DMS153 treated with DMSO at 0.1 percent for 48 hours (cell line): ENCODE measurements at regions not wholly inside any gene's neighbourhood (a gene's known extent, or its start where the extent isn't known, plus 50 kb on each side); places are given as distances from the start of the nearest gene placed in this dataset.

Experiments
- DNase-seq: peaks from one replicate; lab custom pipeline; 2025; ENCODE audit not compliant: unreplicated experiment; lab: John Stamatoyannopoulos, UW

DNA sequence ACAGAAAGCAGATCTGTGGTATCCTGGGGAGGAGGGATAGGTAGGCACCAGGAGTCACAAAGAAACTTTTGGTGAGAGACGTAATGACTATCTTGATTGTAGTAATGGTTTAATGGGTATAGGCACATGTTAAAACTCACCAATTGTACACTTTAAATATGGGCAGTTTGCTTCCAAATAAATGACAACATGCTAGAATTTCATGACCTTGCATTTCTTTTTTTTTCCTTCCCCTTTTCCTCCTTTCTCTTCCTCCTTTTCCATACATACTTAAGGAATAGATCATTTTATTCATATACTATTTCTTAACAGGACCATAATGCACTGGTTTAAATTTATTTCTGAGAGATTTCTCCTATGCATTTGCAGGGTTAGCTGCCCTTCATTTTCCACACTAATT, 341.8 kb downstream of the TMEM182 start:
- DNase-seq = no peak

DNA sequence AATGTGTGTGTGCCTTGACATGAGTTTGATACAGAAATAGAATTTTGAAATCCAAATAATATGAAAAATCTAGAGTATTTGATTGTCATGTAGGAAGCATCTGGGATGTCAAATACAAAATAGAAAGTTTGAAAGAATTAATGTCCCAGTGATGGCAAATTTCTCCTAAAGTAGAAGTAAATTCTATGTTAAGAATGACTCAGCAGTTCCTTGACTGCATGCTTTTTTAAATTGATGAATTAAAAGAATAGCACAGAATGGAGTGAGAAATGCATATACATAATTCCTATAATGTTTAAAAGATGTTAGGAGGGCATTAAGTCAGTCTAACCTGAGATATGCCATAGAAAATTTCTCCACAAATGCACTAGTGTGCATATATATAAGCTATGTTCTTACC, 357.5 kb downstream of the TMEM182 start:
- DNase-seq = no peak

DNA sequence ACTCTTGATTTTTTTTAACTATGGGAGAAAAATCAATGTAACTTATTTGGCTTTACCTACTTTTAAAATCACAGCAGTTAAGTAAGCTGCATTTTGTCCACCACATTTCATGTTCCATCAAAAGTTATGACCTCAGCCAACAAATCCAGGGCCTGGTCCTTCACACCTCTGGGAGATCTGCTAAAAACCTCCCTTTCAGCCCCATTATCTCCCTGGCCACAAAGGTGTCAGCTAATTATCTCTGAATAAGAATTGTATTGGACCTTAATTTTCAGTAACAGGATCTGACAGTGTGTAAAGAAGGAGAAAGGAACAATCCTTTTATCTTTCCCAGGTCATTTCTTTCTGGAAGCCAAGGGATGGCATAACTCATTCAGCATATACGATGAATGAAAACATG, 359.3 kb downstream of the TMEM182 start:
- no peak for DNase-seq

DNA sequence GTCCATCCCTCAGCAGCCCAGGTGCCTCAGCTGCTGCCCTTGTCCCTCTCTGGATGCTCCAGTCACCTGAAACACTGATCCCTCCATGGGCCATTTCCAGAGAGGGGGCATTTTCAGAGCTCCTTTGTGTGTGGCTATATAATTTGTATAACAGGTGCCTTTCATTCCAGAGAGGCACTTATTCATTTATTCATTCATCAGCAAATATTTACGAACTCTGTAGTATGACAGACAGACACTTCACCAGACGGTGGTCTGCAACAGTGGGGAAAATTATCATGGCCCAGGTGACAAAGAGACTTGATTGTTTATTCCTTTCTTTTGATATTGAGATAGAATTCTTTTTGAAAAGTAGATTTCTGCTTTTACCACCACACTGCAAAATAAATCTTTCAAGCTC, 361.7 kb downstream of the TMEM182 start:
- no peak for DNase-seq

DNA sequence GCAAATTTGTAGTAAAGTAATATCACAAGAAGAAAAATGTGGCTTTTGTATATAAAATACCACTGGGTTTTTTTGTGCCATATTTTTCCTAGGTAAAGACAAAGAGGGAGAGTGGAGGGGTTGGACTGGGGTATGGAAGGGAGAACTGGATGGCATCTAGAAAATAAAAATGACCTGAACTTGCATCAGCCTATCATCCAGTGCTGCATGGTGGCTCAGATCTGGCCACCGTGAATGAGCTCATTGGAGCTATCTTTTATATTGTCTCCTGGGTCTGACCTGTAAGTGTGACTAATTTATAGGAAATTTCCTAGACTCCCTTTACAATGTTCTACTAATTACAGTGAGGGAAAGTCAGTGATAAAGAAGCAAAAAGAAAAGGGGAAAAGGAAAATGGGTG, 369.0 kb downstream of the TMEM182 start:
- no peak for DNase-seq

DNA sequence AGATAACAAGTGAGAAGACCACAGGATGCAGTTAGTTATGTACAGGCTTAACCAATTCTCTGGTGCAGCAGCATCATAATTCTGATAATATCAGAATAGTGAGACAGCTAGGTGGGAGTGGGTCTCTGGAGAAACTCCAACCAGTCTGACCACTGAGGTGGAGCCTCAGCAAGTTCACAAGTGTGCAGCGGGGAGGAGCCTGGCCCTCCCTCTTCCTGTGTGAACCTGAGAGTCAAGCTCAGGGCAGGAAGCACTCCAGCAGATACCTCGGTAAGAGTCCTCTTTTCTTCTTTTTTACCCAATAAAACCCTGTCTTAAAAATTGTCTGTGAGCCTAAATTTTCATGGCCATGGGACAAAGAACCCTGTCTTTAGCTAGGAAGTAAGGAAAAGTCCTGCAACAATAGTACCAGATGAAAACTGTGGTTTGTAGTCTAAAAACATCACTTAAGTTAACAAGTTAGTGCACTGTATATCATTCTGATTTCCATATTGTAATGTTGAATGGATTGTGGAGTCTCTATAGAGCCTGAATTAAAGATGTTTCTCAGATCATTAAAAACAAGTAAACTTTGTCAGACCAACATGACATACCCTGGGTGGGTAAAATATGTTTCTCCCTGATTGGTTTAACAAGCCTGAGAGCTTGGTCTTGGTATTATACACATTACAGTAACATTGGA, 370.8 kb downstream of the TMEM182 start:
- DNase-seq = no peak

DNA sequence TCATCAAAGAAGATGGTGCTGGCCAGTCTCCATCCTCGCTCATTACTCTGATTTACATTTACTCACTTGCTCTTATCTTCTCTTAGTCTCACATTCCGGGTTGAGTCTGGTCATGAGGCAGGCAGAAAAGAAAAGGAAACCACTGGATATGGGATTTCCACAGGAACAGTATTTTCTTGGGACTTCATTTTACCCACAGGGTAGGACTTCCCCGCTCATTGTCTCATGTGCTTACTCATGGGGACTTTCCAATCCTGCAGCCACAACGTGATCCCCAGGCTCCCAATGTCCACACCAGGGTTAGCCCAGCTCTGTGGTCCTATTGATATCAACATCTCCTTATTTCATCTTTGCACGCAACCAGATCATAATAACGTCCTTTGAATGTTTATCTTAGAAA, 373.8 kb downstream of the TMEM182 start:
- DNase-seq = no peak

DNA sequence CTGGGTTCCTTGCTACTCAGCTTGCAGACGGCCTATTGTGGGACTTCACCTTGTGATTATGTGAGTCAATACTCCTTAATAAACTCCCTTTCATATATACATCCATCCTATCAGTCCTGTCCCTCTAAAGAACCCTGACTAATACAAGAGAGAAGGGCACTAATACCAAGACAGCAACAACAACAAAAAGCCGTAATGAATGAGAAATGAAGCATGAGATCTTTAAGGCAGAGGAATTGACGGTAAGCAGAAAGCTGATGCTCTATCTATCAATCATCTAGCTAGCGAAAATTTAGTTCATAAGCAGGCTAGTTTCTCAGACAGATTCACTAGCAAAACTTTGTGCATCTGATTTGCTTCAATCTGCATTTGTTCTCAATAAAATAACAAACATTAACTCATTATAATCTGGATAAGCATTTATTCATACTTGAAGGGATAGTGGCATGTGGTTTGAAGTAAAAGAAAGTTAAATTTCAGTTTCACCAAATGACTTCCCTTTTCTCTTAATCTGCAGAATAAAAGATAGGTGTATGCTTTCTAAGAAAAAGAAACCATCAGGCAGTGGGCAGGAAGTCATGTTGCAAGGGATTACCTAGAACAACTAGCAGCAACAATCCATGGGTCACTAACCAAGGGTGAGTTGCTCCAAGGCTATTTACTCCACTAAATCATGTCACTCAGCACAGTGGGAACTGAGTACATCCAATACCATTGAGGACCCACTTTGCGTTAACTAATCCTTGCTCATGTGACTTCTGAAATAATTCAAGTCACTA, 376.5 kb downstream of the TMEM182 start:
- no peak for DNase-seq

DNA sequence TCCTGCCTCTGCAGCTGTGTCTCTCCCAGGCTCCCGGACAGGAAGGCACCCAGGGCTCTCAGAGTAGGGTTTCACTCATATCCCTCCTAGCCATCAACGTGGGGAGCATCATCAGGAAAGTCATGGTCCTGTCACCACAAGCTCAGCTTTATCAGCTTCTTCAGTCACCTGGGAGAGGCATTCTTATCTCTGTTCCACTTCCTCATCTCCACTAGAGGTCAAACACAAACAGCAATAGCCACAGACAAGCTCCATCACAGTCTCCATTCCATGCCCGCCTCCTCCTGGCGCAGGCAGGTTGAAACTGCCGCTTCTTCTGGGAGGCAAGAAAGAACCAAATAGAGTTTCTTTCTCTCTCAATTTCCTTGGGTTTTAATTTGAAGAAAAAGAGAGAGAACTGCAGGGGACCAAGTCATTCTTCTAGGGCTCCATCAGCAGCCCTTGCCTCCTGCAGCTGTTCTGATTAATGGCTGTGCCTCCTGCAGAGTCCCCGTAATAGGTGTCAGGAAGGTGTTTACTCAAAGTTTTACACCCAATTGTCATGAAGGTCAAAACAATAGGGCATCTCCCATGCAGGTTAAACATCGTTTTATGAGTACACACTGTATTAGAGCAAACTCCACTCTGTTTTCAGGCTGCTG, 377.9 kb downstream of the TMEM182 start:
- no peak for DNase-seq

DNA sequence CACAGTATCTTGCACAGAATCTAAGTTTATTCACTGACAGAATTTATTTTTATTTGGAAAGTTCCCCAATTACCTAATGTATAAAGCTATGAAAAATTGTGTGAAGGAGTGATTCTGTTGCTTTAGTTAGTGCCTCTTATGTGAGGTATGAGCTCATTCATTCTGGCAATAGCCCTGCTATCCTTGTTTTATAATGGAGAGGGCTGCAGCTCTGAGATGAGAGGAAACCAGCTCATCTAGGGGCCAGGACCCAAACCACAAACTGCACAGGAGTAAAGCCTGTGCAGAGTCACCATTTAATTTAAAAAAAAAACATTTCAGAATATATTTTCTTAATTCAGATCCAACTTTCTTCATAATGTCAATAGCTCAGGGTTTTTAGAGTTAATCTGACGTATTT, 383.0 kb downstream of the TMEM182 start:
- no peak for DNase-seq

DNA sequence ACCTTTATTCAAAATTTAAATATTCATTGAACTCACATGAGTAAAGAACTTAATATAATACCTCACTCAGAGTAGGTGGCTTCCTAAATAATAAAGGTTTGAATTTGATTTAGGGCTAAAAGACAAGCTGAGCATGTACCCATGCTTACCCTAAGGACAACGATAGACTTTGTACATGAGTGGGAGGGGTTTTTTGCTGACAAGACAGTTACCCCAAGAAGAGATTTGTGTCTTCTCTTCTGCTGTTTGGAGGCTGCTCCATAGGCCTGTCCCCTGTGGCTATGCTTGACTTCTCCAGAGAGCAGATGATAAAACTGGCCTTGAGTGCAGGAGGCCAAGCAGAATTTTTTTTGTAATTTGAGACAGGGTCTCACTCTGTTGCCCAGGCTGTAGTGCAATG, 383.9 kb downstream of the TMEM182 start:
- DNase-seq = no peak

DNA sequence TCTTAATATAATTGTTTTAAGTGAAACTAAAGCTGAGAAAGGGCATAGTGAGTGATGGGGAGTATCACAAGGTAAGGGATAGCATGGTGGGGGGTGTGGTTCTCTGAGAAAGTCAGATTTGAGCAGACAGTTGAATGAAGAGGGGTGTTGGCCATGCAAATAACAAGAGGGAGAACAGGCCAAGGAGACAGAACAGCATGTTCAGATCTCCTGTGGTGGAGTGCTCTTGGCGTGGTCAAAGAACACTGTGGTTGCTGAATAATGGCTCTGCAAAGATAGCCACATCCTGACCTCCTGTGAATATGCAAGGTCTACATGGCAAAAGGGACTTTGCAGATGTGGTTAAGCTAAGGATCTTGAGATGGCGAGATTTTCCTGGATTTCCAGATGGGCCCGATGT, 389.2 kb downstream of the TMEM182 start:
- DNase-seq = no peak

DNA sequence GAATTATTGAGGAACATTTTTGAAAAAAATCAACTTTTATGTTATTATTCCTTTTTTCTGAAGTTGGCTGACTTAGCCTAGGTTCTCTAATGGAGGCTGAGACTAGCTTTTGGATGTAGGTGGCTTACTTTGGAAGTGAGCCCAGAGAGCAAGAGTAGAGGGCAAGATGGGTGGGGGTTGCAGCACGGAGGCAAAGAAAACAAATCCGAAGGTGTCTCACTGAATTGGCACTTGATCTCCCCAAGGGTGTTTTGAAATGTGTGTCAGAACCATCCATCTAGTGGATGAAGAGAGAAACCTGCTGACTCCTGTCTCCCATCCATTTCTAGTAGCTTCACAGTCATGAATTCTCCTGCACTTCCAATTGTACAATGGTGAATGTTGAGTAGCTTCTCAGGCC, 390.7 kb downstream of the TMEM182 start:
- no peak for DNase-seq

DNA sequence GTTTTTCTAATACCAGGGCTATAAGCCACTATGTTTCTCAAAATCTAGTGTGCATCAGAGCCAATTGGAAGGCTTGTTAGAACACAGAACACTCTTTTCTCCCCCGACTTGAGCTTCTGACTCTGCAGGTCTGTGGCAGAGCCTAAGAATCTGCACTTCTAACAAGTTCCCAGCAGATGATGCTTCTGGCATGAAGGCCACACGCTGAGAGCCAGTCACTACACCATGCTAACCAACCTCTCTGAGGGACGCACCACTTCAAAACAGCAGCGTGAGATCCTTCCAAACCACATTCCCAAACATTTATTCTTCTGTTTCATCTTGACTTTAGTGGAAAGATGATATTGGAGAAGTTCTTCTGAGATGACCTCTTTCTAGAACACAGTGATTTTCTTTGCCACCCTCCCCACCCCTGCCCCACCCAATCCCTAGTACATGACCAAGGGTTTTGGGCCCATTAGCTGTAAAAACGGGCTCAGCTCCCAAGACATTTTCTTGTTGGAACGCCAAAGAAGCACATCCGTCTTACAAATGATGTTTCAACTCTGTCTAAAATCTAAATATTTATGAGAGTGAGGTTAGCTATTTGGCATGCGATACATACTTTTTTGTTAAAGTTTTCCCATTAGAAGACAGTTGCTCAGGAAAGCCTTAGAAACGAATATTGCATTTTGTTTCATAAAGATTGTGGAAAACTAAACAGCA, 391.9 kb downstream of the TMEM182 start:
- no peak for DNase-seq

DNA sequence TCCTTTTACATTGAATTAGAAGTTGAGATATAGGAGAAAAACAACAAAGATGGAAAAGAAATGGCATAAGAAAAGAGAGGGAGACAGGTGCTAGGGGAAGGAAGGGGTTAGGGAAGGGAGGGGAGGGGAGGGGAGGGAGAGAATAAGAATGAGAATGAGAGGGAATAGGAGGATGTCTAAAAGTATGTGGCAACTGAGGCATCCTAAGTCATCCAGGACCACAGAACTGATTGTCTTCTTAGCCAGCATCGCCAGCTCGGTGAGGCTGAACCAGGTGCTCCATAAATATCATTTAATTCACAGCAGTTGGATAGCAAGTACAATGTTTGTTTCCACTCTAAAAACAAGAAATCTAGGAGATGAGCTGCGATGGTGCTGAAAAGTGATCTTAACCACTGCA, 393.5 kb downstream of the TMEM182 start:
- no peak for DNase-seq

DNA sequence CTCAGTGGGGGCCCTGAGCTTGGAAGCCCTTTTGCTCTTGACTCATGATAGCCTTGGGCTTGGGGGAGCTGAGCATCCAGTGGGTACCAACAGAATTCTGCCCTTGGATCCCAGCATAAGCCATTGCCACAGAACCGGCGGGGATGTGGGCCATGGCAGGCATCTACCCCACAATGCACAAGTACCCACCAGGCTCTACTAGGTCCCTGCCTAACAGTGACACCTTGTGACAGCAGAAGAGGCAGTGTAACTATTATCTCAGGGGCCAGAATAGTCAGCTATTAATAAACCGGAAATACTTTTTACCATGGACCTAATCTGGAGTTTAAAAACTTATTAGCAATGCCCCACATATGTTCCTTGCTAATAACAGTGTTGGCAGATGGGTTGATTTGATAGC, 397.2 kb downstream of the TMEM182 start:
- DNase-seq = no peak

DNA sequence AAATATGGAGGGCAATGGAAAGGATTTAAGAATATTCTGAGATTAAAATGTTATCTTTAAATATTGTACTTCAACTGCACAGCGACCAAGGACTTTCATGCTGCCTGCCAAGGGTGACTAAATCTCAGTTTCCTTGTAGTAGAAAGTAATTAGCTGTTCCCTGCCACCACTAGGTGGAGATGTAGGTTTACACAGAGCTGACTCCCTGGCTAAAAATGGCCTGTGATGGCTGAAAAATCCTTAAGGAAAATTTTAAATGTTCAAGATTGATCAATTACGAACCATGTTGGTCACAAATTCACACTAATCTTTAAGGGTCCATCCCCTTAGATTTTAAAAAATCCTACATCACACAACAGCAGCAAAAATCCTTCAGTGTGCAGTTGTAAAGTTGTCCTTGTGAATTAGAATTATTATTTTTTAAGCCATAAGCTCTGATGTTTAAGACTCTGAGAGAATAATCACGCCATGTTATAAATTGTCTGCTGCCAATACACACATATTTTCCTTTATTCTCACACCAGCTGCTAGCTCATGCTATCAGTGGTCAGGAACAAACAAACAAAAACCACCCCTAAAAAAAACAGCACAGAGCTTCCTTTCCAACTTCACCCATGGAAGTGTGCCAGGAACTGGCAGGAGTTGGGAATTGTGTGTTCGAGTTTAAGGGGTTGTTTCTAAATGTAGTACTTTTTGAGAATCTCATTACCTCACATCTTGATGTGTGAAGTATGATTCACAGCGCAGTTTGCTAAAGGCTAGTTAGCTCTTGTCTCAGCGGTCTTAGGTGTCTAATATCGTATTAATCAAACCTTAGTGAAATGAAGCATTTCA, 399.8 kb downstream of the TMEM182 start:
- peak; percentile 79 for DNase-seq

DNA sequence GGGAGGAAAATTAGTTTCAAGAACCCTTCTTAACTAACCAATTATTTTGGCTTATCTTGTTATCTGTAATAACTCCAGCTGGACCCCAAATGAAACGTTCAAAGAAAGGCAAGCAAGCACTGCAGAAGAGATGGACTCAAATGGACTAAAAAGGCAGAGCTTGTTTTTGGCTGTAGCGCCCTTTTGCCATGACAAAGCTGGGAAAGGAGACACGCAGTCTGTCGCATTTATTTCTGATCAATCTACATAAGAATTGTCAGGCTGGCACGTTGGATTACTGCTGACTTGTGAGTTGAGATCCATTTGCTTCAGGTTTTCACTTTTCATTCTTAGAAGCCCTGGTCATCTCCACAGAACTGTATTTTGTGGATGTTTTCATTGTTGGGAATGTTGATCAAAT, 402.9 kb downstream of the TMEM182 start:
- no peak for DNase-seq

DNA sequence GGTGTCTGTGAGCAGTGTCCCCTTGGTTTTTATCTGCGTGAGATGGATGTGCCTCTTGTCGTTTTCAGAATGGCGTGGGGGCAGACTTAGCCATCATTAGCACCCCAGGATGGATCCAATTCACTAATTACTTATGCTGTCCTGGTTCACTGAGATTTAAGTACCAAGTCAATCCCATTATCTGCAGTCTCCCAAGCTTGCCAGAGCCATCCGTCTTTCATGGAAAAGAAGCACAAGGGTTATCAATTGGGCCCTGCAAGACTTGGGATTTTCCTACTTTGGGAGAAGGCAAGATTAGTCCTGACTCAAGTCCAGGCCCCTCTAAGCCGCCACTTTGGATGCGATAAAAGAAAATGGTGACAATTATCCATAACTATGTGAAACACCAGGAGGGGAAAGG, 404.0 kb downstream of the TMEM182 start:
- no peak for DNase-seq

DNA sequence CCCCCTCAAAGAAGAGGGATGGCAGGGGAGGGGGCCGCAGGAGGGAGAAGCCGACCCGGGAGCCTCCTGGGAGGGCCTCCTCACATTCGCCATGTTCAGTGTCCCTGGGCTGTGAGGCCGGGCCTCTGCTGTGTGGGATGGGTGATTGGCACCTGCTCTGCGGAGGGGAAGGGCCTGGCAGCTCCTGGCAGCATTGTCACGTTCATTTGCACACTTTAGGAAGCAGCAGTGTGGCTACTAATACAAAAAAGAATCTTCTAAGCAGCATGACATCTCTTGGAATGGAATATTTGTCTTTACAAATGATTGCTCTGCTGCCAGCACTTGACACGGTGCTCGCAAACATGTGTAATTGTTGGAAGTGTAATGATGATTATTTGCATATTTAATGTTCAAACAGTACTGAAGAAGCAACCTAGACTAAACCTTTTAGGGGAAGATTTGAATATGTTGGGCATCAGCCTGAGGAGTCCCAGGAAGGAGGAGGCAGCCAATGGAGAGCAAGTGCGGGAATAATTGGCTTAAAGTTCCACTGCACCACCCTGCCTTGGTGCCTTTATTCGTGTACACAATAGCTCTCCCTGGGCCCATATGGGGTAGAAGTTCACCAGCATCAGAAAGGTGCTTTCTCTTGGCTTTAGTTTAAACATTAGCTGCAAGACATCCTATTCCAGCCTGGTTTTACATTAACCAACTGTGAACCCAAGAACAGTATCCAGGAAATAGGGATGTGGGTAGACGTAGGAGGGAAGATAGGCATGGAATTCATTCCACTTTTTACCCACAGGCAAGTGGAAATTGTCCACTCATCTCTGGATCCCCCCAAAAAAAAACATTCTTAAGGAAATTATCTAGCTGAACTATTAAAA, 404.9 kb downstream of the TMEM182 start:
- DNase-seq = no peak
